ENCODE measurements at regions not wholly inside any gene's neighbourhood (a gene's known extent, or its start where the extent isn't known, plus 50 kb on each side); places are given as distances from the start of the nearest gene placed in this dataset.
"Not testable (repeated sequence)": the region's sequence is repeated elsewhere in the genome, so short reads cannot be mapped to it uniquely, and the experiment has no call there.

DNA sequence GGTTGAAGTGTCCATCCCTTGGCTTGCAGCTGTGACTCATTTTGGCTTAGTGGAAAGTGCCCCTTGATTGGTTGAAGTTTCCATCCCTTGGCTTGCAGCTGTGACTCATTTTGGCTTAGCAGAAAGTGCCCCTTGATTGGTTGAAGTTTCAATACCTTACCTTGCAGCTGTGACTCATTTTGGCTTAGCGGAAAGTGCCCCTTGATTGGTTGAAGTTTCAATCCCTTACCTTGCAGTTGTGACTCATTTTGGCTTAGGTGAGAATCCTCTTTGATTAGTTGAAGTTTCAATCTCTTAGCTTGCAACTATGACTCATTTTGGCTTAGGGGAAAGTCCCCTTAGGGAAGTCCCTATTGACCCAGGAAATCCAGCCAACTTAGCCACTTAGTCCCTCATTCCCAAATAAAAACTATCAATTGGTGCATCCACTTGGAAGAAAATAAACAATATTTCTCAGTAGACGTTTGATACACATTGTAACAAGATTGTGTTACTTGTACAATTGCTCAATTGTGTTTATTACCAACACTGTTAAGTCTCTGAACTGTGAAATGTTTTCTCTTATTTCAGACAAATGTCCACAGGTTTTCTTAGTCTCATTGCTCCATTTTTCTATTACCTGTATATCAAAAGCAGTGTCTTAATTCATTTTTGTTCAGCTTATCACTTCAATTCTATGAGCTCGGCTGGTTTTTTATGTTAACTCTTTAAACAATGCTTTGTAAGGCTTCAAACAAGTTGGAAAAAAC is 2308.8 kb upstream of the ACO1 start:
- TF ChIP-seq, protein P1, sequence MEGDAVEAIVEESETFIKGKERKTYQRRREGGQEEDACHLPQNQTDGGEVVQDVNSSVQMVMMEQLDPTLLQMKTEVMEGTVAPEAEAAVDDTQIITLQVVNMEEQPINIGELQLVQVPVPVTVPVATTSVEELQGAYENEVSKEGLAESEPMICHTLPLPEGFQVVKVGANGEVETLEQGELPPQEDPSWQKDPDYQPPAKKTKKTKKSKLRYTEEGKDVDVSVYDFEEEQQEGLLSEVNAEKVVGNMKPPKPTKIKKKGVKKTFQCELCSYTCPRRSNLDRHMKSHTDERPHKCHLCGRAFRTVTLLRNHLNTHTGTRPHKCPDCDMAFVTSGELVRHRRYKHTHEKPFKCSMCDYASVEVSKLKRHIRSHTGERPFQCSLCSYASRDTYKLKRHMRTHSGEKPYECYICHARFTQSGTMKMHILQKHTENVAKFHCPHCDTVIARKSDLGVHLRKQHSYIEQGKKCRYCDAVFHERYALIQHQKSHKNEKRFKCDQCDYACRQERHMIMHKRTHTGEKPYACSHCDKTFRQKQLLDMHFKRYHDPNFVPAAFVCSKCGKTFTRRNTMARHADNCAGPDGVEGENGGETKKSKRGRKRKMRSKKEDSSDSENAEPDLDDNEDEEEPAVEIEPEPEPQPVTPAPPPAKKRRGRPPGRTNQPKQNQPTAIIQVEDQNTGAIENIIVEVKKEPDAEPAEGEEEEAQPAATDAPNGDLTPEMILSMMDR (IDR thresholded peaks at IDR 0.05): no peak
- no peak for DNase-seq (ENCODE audit: low spot score)
- no peak for ATAC-seq (ENCODE audit: low FRiP score)

GRCh38 chr9:30078195-30078594 is 2306.2 kb upstream of the ACO1 start:
- ATAC-seq (ENCODE audit: low FRiP score) (no peak), DNase-seq (ENCODE audit: low spot score) (no peak)
- TF ChIP-seq, protein P1 (IDR thresholded peaks at IDR 0.05): no peak

GRCh38 chr9:30089428-30089827 is 2295.0 kb upstream of the ACO1 start:
- no peak for DNase-seq (ENCODE audit: low spot score)
- ATAC-seq (ENCODE audit: low FRiP score): no peak
- TF ChIP-seq, protein P1 (IDR thresholded peaks at IDR 0.05): no peak

GRCh38 chr9:30103647-30104394 is 2280.6 kb upstream of the ACO1 start:
- no peak for ATAC-seq (ENCODE audit: low FRiP score)

GRCh38 chr9:30107134-30107533 is 2277.3 kb upstream of the ACO1 start:
- ATAC-seq (ENCODE audit: low FRiP score); DNase-seq (ENCODE audit: low spot score): not testable (repeated sequence)

More at GRCh38 chr9:30103647-30104394, 2280.6 kb upstream of the ACO1 start:
- TF ChIP-seq, protein P1 (IDR thresholded peaks at IDR 0.05): no peak
- DNase-seq (ENCODE audit: low spot score): no peak

- TF ChIP-seq, protein P1 (IDR thresholded peaks at IDR 0.05): no peak
- DNase-seq (ENCODE audit: low spot score): no peak
- no peak for ATAC-seq (ENCODE audit: low FRiP score)
These were observed 2267.7 kb upstream of the ACO1 start for GRCh38 chr9:30116673-30117217.

- no peak for DNase-seq (ENCODE audit: low spot score)
- TF ChIP-seq, protein P1 (IDR thresholded peaks at IDR 0.05): no peak
- no peak for ATAC-seq (ENCODE audit: low FRiP score)
These were observed 2263.8 kb upstream of the ACO1 start for GRCh38 chr9:30120666-30121065.
